HuH-7 (cell line): ENCODE measurements at regions not wholly inside any gene's neighbourhood (a gene's known extent, or its start where the extent isn't known, plus 50 kb on each side); places are given as distances from the start of the nearest gene placed in this dataset.
"Not testable (repeated sequence)": the region's sequence is repeated elsewhere in the genome, so short reads cannot be mapped to it uniquely, and the experiment has no call there.

Source experiments
- DNase-seq: peaks from one replicate; pipeline ENCODE4 v3.0.0; 2011; ENCODE audit warnings: low spot score

DNA sequence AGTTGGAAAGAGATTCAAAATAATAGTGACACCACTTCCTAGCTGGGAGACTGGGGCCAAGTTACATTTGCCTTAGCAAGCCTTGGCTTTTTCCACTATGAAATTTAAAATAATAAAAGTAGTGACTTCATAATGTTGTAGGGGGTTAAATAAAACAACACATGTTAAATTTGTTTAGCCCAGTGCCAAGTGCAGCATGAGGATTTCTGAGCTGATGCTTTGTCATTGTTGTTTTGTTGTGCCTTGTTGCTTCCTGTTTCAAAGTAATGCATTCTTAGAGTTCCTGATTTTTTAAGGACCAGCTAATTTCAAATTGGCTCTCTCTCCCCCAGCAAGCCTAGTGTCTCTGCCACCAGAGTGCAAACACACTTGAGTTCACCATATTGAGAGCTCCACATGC is 270.7 kb upstream of the PAPPA start:
- no peak for DNase-seq

DNA sequence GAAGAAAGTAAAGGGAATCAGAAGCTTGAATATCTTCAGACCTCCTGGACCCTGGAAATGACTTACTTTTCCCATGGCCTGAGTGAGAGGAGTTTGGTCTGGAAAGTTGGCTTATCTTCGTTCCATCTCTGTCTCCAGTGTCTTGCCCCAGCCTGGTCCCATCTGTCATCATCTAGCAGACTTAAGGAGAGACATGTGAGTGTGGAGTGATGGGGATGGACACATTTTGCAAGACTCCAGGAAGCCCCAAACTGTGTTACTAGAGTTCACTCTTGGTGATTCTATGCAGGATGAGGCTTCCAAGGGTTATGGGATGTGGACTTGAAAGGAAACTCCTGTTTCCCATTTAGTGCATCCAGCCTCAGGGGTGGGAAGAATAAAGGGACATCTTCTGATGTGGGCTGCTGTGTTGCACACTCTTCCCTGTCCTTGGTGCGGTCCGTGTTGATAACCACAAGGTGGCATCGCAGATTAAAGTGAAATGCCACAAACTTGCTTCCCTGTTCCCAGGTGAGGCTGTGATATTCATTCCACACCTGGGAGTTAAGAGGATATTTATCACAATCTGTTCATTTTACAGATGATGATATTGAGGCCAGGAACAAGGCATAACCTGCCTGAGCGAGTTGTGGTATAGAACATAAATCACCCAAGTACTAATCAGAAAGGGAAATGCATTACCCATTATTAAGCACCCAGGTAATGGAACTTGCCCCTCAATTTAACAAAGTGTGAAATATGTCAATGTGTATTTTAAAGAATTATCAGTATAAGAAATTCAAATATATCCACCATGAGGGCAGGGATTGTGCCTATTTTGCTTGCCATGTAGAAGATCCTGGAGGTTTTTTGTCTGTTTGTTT is 269.9 kb upstream of the PAPPA start:
- DNase-seq, result peak; percentile 16

DNA sequence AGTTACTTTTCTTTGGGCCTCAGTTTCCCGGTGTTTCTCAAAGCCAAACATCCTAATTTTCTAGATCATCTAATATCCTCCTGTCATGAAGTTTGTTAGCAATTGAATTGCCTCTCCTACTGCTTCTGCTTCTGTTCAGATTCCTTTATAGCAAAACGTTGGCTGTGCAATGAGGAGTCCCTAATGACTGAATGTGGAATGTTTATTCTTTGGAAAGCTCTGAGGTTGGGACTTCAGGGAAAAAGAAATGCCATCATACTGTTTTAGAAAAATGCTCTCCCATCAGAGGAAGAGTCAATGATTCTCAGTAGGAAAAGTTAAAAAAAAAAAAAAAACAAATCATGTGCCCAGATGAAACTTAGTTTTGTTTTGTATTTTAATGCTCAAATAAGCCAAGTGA is 268.7 kb upstream of the PAPPA start:
- DNase-seq, result no peak

DNA sequence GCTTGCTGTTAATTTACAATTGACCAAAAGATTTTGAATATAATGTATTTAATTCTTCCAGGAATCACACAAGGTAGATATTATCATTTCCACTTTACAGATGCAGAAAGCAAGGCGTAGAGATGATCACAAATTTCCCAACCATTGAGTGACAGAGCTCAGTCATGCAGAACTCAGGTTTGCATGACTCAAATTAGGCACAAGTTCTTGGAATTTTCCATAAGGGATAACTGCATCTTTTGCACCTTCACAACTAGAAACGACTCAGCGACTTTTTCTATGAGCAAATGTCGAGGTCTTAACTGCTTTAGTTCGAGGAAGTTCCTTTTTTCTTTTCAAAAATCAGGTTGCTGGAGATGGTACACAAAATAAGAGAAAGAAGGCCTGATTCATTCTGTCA is 265.5 kb upstream of the PAPPA start:
- no peak for DNase-seq

DNA sequence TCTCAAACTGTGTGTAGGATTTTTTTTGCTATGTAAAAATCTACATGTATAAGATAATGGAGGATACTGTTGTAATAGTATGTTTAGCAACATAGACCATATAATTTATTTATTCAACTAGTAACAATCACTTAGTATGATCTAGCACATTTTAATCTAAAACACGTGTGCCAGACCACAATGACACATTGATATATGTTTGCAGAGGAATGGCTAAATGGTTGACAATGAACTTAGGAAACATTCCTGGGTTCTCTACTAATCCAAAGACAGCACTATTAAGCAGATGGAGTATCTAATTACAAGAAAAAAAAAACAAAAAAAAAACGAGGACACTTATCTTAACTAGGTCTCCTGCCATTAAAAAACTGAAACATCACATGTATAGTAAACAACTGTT is 261.7 kb upstream of the PAPPA start:
- no peak for DNase-seq

DNA sequence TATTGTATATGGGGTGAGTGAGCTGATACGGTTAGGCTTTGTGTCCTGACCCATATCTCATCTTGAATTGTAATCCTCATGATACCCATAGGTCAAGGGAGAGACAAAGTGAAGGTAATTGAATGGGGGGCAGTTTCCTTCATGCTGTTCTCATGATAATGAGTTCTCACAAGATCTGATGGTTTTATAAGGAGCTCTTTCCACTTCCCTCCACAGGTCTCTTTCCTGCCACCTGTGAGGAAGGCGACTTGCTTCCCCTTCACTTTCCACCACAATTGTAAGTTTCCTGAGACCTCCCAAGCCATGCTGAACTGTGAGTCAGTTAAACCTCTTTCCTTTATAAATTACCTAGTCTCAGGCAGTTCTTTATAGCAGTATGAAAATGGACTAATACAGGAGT is 255.1 kb upstream of the PAPPA start:
- not testable (repeated sequence) for DNase-seq

DNA sequence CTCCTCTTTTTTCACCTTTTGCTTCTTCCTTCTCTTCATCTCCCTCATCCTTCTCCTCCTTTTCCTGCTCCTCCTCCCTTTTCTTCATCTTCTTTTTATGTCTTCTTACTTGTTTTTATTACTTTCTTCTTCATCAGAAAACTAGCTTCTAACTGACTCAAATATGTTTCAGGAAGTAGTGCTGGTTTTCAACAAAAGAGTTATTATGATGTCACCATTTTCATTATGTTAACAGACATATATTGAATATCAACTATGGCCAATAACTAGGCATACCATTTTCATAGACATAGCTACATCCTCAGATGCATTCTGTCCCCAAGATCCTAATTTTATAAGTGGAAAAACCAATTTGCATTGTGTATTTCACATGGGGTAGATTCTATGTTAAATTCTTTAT is 252.9 kb upstream of the PAPPA start:
- no peak for DNase-seq

DNA sequence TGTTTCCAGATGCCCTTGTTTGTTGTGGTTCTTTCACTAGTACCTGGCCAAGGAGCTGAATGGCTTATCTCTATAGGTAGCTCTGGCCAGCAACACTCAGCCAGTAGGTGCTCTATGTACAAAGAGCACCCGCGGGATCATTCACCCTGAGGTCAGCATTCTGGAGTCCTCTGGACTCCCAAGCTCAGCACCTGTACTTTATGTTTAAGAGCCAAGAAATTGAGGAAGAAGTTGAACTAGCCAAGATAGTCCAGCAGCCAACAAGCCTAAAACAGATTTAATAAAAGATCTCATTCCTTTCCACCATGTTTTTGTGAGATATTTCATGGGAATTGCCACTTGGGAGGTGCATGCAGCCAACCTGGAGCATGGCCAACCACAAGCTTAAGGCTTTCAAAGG is 242.6 kb upstream of the PAPPA start:
- no peak for DNase-seq

DNA sequence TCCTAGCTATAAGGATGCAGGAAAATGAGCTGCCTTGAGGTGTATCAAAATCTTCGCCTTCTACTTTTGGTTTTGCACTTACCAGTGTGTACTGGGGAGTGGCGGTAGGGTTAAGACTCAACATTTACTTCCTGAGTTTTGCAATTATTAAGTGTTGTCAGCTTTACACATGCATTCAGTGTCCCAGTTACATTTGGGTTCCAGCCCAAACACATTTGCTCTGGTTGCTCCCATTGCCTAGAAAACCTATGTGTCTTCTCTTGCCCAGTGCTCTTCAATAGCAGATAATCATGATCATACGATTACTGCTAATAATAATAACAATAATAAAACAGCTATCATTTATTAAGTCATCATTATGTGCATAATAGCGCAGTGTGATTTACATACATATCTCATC is 241.5 kb upstream of the PAPPA start:
- no peak for DNase-seq

DNA sequence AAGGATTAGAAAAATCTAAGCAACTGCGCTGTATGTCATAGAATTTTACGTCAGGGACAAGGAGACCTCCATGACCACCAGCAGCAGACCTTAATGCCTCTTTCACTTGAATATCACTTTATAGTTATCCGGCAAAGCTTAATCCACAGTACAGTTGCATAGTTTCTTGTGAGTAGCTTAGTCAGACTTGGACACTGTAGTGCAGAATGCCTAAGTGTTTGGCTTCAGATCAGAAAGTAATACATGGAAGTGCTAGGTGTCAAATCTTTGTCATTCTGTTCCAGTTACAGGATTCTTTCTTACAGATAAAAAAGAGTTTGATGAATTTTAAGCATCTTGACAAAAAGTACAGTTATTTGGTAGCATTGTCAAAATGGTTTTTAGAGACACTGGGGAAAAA is 239.9 kb upstream of the PAPPA start:
- no peak for DNase-seq

DNA sequence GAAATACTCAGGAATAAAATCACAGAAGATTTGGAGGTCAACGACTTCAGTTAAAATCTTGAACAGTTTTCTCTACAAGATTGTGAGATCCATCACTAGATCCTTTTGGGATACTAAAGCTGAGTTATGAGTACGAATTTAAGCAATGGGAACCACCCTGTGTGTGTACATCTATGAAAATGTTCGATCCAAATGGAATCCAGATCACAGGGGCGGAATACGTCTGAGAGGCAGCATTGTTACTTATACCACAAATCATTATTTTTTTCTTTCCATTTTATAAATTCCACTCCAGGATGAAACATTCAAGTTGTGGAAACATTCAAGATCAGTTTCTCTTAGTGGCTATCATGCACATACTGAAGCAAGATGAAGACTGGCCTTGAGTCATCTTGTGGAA is 239.3 kb upstream of the PAPPA start:
- no peak for DNase-seq

DNA sequence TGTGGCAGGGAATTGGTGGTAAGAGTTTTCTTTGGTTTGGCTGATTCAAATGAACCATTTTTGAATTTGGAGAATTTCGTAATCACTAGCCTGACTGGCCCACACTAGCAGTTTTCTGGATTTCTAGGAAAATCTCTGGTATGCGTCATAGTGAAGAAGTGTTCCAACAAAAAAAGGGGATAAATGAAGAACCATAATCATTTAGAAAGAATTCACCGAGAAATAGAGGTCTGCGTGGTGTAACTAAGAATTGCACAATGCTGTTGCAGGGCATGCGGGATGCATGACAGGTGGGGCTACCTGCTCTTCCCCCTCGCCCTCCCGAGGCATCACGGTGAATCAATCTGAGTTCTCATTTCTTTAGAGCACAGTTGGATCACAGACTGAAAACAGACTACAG is 232.3 kb upstream of the PAPPA start:
- DNase-seq, result no peak

DNA sequence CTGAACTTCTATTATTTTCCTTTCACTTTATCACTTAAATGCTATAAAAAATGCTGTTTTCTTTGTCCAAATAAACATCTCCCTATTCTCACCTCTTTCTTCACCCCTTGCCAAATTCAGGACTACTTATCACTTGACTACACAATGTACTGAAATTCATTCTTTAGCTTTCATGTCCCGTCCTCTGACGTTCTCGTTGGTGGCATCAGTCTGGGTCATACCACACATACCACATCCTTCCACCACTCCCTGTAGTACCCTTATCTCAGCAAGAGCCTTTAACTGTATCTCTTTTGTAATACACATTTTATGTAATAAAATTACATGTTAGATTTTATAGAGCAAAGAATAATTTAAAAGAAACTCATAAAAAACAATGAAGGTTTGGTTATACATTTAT is 231.1 kb upstream of the PAPPA start:
- DNase-seq, result no peak

DNA sequence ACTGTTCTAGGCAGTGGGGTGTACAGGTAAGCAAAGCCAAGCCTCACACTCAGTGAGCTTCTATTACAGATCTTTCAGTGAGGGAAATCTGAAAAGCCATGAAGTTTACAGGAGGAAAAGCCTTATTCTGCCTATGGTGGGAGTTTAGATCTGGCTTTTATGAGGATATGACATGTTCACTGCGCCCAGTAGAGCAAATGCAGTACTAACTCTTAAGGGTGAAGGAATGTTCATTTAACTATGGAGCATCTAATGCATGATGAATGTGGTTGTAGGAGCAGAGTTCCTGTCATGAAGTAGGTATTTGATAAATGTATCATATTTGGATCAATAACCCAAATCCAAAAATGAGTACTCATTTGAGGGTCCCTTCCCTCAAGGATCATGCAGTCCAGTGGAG is 230.2 kb upstream of the PAPPA start:
- no peak for DNase-seq

DNA sequence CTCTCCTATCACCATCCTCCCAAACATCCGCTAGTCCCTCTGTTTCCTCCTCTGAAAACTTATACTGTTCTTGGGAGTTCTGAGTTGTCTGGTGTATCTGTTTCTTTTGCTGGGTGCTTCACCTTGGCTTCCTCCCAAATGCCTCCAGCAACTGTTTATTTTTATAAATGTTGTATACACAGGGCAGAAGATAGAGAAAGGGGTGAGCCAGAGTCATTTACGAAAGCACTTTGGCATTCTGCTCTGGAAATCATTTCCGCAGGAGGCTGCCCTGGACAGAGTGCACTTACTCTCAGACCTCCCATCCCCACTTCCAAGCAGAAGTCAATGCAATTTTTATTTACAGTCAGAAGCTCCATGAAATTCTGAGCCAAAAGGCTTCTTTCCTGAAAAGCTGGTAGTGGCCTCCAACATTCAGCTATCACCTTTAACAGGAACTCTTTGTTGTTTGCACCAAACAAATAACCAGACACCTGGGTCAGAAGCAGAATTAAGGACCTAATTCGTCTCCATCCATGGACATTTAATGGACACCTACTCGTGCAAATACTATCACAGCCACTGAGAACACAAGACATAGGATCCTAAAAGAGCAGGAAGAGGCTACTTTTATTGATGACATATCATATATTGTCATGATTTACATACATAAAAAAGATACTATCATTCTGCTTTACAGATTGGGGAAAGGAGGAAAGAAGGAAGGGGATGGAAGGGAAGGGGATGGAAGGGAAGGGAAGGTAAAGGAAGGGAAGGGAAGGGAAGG is 229.5 kb upstream of the PAPPA start:
- DNase-seq, result no peak

DNA sequence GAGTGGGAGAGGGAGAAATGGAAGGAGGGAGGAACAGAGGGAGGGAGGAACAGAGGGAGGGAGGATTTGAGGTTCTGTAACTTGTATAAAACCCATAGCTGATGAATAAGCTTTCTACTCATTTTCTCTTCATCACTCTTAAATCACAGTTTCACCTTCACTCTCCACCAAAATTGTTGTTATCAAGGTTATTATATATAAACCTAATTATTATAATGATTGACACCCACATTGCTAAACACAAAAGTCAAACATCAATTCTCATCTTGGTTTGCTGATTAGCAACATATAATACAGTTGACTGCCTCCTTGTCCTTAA is 229.0 kb upstream of the PAPPA start:
- no peak for DNase-seq

DNA sequence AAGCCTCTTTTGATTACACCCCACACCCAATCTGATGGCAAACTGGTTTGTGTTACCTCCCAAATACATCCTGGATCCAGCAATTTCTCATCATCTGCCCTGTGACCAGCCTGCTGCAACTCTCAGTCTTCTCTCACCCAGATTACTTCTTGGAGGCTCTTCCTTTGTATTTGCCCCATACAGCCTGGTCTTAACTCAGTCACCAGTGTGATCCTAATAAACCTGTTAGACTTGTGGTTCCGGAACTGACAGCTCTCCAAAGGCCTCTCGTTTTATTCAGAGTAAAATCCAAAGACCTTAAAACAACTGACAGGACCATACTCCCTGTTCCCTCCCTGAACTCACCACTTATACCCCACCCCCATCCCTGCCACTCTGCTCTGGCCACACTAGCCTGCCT is 228.2 kb upstream of the PAPPA start:
- DNase-seq, result no peak

DNA sequence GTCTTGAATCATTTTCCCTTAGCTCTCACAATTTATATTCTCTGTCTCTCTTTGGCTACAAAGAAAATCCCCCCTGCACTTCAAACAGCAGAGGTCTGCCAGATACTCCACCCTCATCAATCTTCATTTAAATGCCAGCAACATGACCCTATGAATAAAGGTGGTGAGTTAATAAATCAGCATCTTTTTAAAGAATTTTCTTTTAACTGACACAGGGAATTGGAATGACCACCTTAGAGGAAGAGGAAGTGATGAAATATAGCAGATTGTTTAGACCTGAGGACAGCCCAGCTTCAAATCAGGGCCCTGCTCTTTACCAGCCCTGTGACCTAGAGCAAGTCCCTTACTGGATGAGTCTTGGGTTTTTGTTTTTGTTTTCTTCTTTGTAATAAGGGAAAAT is 223.1 kb upstream of the PAPPA start:
- no peak for DNase-seq

DNA sequence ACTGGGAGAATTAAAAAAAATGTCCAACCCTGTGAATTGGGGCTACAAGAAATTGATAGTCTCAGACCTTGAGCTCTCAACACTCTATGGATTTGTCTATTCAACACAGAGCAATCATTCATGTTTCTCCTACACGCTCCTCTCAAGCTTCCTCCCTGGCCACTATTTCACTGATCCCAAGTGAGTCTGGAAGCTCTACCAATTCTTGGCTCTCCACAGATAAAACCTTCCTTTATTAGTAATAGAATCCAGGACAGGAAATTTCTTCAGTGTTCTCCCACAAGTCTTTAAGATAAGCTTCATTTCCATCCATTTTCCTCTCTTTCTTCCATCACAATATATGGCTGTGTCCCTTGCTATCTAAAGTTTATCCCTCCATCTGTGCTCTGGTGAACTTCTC is 215.1 kb upstream of the PAPPA start:
- DNase-seq, result no peak

DNA sequence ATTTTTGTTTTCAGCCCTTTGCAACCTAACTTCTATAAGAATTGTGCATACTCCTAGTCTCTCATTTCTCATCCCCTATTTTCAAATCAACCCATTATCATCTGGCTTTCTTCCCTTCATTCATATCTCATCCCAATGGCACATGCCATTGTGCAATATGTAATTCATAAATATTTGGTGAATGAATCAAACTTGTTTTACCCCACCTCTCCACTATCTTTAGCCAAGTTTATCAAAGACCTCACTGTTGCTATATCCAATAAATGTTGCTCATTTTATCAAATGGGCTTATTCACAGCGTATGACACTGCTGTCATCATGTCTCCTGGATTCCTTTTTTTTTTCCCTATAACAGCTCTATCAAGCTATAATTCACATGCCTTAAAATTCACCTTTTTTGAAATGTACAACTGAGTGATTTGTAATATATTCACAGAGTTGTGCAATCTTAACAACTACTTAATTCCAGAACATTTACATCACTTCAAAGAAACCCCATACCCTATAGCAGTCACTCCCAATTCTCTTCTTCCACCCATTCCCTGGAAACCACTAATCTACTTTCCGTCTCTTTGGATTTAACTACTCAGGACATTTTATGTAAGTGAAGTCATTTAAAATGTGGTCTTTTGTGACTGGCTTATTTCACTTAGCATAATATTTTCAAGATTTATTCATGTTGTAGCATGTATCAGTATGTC is 214.4 kb upstream of the PAPPA start:
- no peak for DNase-seq

DNA sequence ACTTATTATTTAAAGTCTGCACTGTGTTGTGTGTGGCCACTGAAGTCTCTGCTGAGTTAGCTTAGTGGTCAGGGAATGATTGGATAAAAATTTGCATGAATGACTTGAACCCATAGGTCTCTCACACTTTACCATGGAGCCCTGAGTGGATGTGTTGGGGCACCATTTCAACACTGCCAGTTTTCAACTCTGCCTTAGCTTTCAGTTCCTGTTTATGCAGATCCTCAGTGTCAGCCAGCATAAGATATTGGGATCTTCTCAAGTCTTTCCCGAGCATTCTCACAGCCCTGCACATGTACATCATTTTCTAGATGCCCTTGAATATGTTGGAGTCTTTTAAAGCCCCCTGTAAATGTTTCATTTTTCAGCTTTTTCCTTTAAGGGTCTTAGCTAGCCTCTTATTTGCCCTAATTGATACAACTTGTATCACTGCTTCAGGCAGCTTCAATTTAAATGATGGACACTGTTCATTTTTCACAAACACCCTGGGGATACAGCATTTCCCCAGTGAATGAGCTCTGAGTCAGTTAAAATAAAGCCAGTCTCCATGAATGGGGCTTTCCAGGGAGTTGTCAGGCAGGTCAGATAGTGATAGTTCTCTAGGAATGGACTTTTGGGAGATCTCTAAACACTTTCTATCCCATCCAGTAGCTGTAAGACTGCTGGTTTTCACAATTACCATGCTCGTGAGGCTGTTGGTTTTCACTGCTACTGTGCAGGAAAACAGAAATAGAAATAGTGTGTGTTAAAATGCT is 211.9 kb upstream of the PAPPA start:
- DNase-seq, result no peak

DNA sequence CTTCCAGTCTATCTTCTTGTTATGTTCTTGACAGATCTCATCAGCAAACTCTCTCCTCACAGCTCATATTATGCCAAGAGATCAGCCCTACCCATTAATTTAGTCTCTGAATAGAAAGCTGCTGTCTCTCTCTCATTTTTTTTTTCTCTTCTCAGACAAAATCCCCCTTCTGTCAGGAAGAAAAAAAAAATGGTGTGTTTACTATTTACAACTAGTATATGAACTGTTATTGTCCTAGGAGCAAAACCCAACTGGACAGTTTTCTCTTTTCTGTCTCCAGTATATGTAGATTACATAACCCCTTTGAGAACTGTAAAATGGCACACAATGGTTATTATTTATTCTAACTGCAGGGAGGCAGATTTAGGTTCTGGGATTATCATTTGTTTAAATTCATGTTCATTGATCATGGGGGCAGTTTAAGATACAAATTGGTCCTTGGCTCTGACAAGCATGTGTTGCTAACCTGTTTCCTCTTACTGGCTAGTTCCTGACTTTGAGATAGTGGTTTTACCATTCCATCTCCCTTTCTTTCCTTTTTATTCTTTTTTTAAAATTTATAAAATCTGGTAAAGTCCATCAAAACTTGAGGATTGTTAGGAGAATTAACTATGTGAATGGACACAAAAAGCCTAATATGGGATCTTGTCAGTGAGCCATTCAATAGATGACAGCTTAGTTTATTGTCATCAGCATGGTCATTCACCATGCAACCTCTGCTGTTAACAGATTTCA is 210.0 kb upstream of the PAPPA start:
- no peak for DNase-seq
